ENCODE measurements at regions not wholly inside any gene's neighbourhood (a gene's known extent, or its start where the extent isn't known, plus 50 kb on each side); places are given as distances from the start of the nearest gene placed in this dataset.

- no peak for DNase-seq (ENCODE audit: low read depth)
- H3K4me3 ChIP-seq (ENCODE audit: low read length) = no peak overlapping the region
- no peak for TF ChIP-seq CTCF (conservative IDR thresholded peaks at IDR 0.05; ENCODE audit: low read depth, low read length)
These were observed 409.0 kb upstream of the NRP1 start for GRCh38 chr10:33743429-33743857.

GRCh38 chr10:33739031-33739430 lies 404.6 kb upstream of the NRP1 start:
- H3K4me3 ChIP-seq (ENCODE audit: low read length) = no peak overlapping the region
- no peak for TF ChIP-seq CTCF (conservative IDR thresholded peaks at IDR 0.05; ENCODE audit: low read depth, low read length)
- DNase-seq (ENCODE audit: low read depth) = no peak

GRCh38 chr10:33735464-33735923 lies 401.0 kb upstream of the NRP1 start:
- H3K4me3 ChIP-seq (ENCODE audit: low read length) = no peak overlapping the region
- no peak for DNase-seq (ENCODE audit: low read depth)
- TF ChIP-seq CTCF (conservative IDR thresholded peaks at IDR 0.05; ENCODE audit: low read depth, low read length) = no peak

GRCh38 chr10:33734393-33735155 lies 400.1 kb upstream of the NRP1 start:
- DNase-seq (ENCODE audit: low read depth) = no peak
- no peak overlapping the region for H3K4me3 ChIP-seq (ENCODE audit: low read length)
- no peak for TF ChIP-seq CTCF (conservative IDR thresholded peaks at IDR 0.05; ENCODE audit: low read depth, low read length)

- no peak for TF ChIP-seq CTCF (conservative IDR thresholded peaks at IDR 0.05; ENCODE audit: low read depth, low read length)
- H3K4me3 ChIP-seq (ENCODE audit: low read length) = no peak overlapping the region
- no peak for DNase-seq (ENCODE audit: low read depth)
These were observed 398.6 kb upstream of the NRP1 start for GRCh38 chr10:33733058-33733457.

GRCh38 chr10:33732161-33732680 lies 397.8 kb upstream of the NRP1 start:
- H3K4me3 ChIP-seq (ENCODE audit: low read length) = no peak overlapping the region
- no peak for DNase-seq (ENCODE audit: low read depth)
- no peak for TF ChIP-seq CTCF (conservative IDR thresholded peaks at IDR 0.05; ENCODE audit: low read depth, low read length)

GRCh38 chr10:33731322-33731721 lies 396.9 kb upstream of the NRP1 start:
- H3K4me3 ChIP-seq (ENCODE audit: low read length) = no peak overlapping the region
- DNase-seq (ENCODE audit: low read depth) = no peak
- no peak for TF ChIP-seq CTCF (conservative IDR thresholded peaks at IDR 0.05; ENCODE audit: low read depth, low read length)
